OCI-LY3 (cell line): ENCODE measurements at regions not wholly inside any gene's neighbourhood (a gene's known extent, or its start where the extent isn't known, plus 50 kb on each side); places are given as distances from the start of the nearest gene placed in this dataset.

ENCODE experiments used
- EZH2phosphoT487 ChIP-seq: fragments of 200-600 bp; shearing (Covaris generic); IDR thresholded peaks from 2 replicates; pipeline ENCODE4 v1.6.1; 2018; ENCODE audit warnings: antibody characterized with exemption, mixed run types, low read depth
- TF ChIP-seq, protein P1 (sequence below): fragments of 200-600, 300-600 bp; sonication (generic); IDR thresholded peaks from 2 replicates; pipeline ENCODE4 v1.5.1; 2014; ENCODE audit warnings: antibody characterized with exemption, low read length, low read depth

DNA sequence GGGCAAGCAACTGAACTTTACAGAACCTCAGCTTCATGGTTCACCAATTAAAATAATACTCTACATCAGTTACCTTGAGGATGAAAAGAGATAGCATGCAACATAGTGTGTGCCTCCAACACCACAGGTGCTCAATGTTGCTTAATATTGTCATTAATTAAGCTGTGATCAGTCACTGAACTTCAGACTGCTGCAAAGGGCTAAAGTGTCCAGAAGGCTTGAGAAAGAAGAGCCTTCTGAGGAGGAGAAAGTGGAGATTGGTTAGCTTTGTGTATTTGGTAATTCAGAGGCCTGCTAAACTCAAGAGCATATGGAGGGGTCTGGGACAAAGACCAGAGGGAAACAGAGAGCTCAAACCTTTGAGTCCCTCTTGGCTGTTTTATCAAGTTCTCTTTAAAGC, 66.3 kb upstream of the SELENOP start:
- TF ChIP-seq, protein P1, sequence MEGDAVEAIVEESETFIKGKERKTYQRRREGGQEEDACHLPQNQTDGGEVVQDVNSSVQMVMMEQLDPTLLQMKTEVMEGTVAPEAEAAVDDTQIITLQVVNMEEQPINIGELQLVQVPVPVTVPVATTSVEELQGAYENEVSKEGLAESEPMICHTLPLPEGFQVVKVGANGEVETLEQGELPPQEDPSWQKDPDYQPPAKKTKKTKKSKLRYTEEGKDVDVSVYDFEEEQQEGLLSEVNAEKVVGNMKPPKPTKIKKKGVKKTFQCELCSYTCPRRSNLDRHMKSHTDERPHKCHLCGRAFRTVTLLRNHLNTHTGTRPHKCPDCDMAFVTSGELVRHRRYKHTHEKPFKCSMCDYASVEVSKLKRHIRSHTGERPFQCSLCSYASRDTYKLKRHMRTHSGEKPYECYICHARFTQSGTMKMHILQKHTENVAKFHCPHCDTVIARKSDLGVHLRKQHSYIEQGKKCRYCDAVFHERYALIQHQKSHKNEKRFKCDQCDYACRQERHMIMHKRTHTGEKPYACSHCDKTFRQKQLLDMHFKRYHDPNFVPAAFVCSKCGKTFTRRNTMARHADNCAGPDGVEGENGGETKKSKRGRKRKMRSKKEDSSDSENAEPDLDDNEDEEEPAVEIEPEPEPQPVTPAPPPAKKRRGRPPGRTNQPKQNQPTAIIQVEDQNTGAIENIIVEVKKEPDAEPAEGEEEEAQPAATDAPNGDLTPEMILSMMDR, result no peak
- TF ChIP-seq EZH2phosphoT487, result no peak
